Testis (tissue), 2 donors: ENCODE measurements at regions not wholly inside any gene's neighbourhood (a gene's known extent, or its start where the extent isn't known, plus 50 kb on each side); places are given as distances from the start of the nearest gene placed in this dataset.

Experiments
- DNase-seq: peaks from one replicate; pipeline ENCODE4 v3.0.0-alpha.2; 2019
- H3K27ac ChIP-seq, 2 donors: fragments of 200-600 bp; sonication (generic); one replicate each; pipeline ENCODE4 v1.5.1; 2019
- H3K27me3 ChIP-seq: fragments of 200-600 bp; sonication (generic); one replicate; pipeline ENCODE4 v1.5.1; 2019
- H3K36me3 ChIP-seq: fragments of 200-600 bp; sonication (generic); one replicate; pipeline ENCODE4 v1.5.1; 2017; ENCODE audit warnings: low read depth; ENCODE audit errors: missing control alignments
- H3K4me1 ChIP-seq: fragments of 200-600 bp; sonication (generic); one replicate; pipeline ENCODE4 v1.5.1; 2019
- H3K4me3 ChIP-seq, 2 donors: fragments of 200-600 bp; sonication (generic); one replicate each; pipeline ENCODE4 v1.5.1; 2017 to 2019
- H3K9me3 ChIP-seq: fragments of 200-600 bp; sonication (generic); one replicate; pipeline ENCODE4 v1.5.1; 2017
- CTCF ChIP-seq, 3 experiments: fragments of 450-650 bp in 2 of 3; fragments of 200-600 bp in 1 of 3; sonication (generic) in 1 of 3; IDR thresholded peaks; one replicate each; pipeline ENCODE4 v1.5.1; 2016 to 2019; ENCODE audit warnings: antibody characterized with exemption in 3 of 3, mild to moderate bottlenecking in 2 of 3, moderate library complexity in 1 of 3
- POLR2A ChIP-seq: fragments of 450-650 bp; IDR thresholded peaks from one replicate; pipeline ENCODE4 v1.6.1; 2017; ENCODE audit warnings: antibody characterized with exemption, mild to moderate bottlenecking, moderate library complexity
- WGBS, 2 donors: methylation state at CpG; one replicate each; pipeline ENCODE4 v1.1.5; 2018; 5-methylcytosine and 5-hydroxymethylcytosine counted together
- intact Hi-C: fragments of 100-400 bp; cut with DNase I; formaldehyde crosslinking; loops from one replicate; pipeline ENCODE4 v1.15.1; 2023; ENCODE audit warnings: low total_unique reads

GRCh38 chr7:153472516-153472915 is 579.7 kb upstream of the DPP6 start:
- Histone ChIP-seq H3K4me1 (peaks cover 6% of the 10 kb centered on the region), H3K4me3 (no peak overlapping the region), H3K27me3 (no peaks in the 10 kb centered on the region), H3K36me3 (no peaks in the 10 kb centered on the region), H3K9me3 (no peaks in the 10 kb centered on the region), H3K27ac (no peak overlapping the region)
- 56 to 60% methylated on average over 7 of the region's 7 CpGs for WGBS, 2 donors
- intact Hi-C loops: no loop called here
- DNase-seq: no peak
- TF ChIP-seq POLR2A: no peak
- TF ChIP-seq CTCF (IDR thresholded peaks at IDR 0.05): no peak

DNA sequence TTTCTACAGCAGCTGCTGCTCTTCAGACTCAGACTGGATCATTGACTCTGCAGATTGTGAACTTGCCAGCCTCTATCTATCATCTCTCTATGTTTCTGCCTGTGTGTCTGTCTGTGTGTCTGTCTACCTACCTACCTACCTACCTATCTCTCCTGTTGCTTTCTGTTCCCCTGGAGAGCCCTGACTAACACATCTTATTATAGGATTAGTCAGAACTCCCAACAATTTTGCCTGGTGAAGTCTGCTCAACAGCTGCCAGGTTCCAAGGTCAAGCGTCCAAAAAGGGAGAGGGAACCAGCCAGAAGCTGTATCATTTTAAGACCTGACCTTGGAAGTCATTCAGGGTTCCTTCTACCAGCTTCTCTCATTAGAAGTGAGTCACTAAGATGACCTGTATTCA is 579.0 kb upstream of the DPP6 start:
- 27 to 58% methylated on average over 1 of the region's 1 CpG for WGBS, 2 donors
- Histone ChIP-seq H3K4me3 (no peak overlapping the region), H3K36me3 (no peaks in the 10 kb centered on the region), H3K4me1 (peaks cover 6% of the 10 kb centered on the region), H3K27me3 (no peaks in the 10 kb centered on the region), H3K9me3 (no peaks in the 10 kb centered on the region), H3K27ac (no peak overlapping the region)
- TF ChIP-seq CTCF (IDR thresholded peaks at IDR 0.05) (no peak), POLR2A (no peak)
- intact Hi-C loops: no loop called here
- DNase-seq: peak; percentile 21

- no peak overlapping the region for H3K4me3 ChIP-seq
- H3K4me1 ChIP-seq: peaks cover 6% of the 10 kb centered on the region
- H3K27ac ChIP-seq: no peak overlapping the region
- TF ChIP-seq POLR2A (no peak), CTCF (IDR thresholded peaks at IDR 0.05) (no peak)
- intact Hi-C loops: no loop called here
- 54 to 66% methylated on average over 3 of the region's 3 CpGs for WGBS, 2 donors
- no peaks in the 10 kb centered on the region for H3K27me3 ChIP-seq
- H3K9me3 ChIP-seq: no peaks in the 10 kb centered on the region
- H3K36me3 ChIP-seq: no peaks in the 10 kb centered on the region
- no peak for DNase-seq
Observed at GRCh38 chr7:153475239-153475638, 577.0 kb upstream of the DPP6 start.

DNA sequence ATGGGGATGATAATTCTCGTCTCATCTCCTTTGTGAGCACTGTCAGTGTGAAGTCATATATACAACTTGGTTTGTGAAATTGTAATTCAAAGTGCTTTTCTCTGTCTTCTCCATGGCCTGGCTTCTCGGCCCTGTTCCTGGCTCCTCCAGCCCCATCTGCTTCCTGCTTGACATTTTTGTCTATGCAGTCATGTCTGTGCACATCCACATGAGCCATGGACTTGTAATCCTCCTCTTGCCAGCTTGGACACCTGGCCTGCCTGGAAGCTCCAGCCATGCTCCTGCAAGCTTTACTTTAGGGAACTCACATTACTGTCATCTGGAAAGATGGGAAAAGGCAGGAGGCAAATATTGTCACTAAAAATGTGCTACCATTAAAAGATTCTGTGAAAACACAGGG is 576.0 kb upstream of the DPP6 start:
- intact Hi-C loops: no loop called here
- Histone ChIP-seq H3K9me3 (no peaks in the 10 kb centered on the region), H3K4me1 (peaks cover 6% of the 10 kb centered on the region), H3K4me3 (no peak overlapping the region), H3K27me3 (no peaks in the 10 kb centered on the region), H3K27ac (no peak overlapping the region), H3K36me3 (no peaks in the 10 kb centered on the region)
- WGBS, 2 donors: 87 to 90% methylated on average over 2 of the region's 2 CpGs
- TF ChIP-seq POLR2A (no peak), CTCF (IDR thresholded peaks at IDR 0.05) (no peak)
- DNase-seq: no peak

- H3K27me3 ChIP-seq: no peaks in the 10 kb centered on the region
- no peak overlapping the region for H3K4me3 ChIP-seq
- H3K36me3 ChIP-seq: no peaks in the 10 kb centered on the region
- intact Hi-C loops: no loop called here
- TF ChIP-seq CTCF (IDR thresholded peaks at IDR 0.05): no peak
- no peak for TF ChIP-seq POLR2A
- no peaks in the 10 kb centered on the region for H3K9me3 ChIP-seq
- DNase-seq: no peak
- H3K27ac ChIP-seq: no peak overlapping the region
- WGBS, 2 donors: 51 to 60% methylated on average over 2 of the region's 2 CpGs
- no peaks in the 10 kb centered on the region for H3K4me1 ChIP-seq
Observed at GRCh38 chr7:153496257-153496656, 555.9 kb upstream of the DPP6 start.
